Activated CD8-positive, alpha-beta memory T cell treated with anti-CD3 and anti-CD28 coated beads, Interleukin-2, amount 50 U/mL, for 48 hours (primary cell): ENCODE measurements at regions not wholly inside any gene's neighbourhood (a gene's known extent, or its start where the extent isn't known, plus 50 kb on each side); places are given as distances from the start of the nearest gene placed in this dataset.

ENCODE experiments used
- DNase-seq: peaks from one replicate; pipeline ENCODE4 v3.0.0-alpha.2; 2020

DNA sequence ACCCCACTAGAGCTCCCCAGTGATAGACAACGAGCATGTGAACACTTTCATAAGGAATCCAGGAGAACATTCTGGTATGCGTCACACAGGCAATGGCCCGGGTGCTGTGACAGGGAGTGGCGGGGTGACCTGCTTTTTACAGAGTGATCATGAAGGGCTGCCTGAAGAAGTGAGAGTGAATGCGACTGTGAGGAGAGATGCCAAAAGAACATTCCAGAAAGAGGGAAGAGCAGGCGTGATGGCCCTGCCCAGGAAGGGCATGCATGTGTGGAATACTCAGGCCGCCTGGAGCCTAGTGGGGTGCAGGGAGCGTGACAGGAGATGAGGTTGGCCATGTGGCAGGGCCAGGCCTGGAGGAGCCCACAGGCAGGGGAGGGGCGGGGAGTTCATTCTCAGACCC is 53.8 kb downstream of the FZD10 start:
- no peak for DNase-seq

DNA sequence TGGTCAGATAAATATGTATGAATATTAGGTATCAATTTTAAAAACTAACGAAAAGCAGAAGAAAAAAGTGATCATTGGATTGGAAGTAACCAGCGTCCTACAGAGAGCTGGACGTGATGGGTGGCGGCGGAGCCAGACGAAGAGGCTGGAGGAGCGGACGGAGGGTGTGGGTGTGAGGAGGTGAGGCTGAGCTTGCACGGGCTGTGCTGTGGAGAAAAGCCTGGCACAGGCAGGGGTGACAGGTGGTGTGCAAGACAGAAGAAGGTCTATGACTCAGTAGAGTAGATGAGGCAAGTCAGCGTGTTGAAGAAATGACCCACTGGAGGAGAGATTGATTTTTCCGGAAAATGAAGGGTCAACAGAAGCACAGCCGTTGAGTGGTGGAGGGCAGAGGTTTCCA is 56.4 kb downstream of the FZD10 start:
- DNase-seq, result no peak

DNA sequence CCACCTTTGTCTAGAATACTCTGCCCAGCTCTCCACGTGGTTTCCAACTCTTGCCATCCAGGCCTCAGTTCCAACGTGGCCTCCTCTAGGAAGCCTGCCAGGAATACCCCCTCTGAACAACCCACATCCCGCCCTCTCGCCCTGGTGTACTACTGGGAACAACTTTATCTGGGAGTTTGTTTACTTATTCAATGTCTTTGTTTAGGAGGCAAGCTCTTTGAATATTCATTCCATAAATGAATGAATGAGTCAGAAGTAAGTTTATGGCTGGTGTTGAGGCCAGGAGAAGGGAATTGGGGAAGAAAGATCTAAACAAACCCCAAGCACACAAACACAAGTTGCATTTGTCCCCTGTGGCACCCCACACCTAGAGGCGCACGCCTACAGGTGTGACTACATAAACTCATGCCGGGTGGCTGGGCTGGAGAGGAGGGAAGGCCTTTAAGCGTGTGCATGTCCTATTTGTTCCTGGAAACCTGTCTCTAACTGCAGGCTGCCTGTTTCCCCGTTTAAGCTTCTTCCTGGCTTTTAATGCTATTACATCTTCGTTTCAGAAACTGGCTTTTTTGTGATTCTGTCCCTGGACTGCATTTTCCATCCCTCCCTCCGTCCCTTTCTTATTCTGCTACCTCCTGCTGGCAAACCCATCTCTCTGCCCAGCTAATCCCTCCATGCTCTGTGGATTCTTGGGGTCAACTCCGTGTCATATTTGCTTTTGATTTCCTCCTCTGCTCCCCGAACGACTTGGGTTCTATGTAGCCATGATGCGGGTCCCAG is 57.9 kb downstream of the FZD10 start:
- DNase-seq, result no peak

DNA sequence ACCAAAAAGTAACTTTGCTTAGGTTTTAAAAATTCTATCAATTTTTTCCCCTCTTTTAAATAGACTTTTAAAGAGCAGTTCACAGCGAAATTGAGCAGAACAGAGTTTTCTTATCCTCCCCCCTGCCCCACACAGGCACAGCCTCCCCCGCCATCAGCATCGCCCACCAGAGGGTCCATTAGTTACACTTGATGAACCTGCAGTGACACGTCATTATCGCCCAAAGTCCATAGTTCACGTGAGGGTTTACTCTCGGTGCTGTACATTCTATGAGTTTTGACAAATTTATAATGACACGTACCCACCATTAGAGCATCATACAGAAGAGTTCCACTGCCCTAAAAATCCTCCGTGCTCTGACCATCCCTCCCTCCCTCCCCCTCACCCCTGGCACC is 58.4 kb downstream of the FZD10 start:
- no peak for DNase-seq

DNA sequence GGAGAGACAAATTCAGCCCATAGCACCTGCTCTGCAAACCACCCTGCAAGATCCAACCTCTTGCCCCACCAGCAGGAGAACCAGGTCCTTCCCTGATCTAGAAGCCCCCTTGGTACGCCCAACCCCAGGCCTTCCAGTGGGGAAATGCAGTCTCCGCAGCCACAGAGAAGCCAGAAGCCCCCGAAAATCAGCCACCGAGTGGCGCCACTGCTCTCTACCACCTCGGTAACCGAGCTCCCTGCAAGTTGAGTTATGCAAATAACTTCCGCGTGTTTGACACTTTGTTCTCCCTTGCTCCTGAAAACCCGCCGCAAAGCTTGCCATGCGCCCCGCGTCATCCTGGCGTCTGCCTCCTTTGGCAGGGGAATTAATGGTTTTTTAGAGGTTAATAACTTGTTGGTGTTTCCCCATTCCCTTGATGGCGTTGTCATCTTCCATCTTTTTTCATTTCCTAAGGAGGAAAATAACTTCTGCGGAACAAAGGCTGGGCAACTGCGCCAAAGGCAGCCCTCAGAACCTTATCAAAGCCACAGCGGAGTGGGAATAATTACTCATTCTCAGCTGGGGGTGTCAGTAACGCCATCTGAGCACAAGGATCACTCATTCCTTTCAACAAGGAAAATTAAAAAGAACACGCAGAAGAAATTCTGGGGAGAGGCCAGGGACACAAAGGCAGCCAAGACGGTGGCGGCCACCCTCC is 60.4 kb downstream of the FZD10 start:
- DNase-seq, result no peak

DNA sequence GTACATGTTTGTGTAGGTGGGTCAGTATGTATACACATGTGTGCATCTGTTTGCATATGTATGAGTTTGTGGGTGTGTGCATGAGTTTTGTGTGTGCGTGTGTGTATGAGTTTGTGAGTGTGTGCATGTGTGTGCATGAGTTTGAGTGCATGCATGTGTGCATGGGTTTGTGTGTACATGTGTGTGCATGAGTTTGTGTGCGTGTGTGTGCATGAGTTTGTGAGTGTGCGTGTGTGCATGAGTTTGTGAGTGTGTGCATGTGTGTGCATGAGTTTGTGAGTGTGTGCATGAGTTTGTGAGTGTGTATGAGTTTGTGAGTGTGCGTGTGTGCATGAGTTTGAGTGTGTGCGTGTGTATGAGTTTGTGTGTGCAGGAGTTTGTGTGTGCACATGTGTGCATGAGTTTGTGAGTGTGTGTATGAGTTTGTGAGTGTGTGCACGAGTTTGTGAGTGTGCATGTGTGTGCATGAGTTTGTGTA is 61.5 kb downstream of the FZD10 start:
- no peak for DNase-seq

DNA sequence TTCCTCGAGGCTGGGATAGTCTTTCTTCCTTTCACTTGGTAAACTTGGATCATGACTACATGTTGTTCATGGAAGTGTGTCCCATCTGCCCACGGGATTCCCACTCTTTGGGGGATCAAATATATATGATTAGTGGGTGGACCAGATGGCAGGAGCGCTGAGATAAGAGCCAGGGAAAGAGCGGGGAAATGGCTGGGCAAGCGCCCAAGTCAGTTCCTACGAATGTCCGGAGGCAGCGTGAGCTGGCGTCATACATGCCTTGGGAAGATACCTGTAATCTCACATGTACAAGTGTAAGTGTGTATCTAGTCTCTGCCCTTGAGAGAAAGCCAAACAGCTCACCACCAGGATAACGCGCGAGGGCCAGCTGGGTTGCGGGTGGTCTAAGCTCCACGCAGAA is 62.3 kb downstream of the FZD10 start:
- DNase-seq, result no peak

DNA sequence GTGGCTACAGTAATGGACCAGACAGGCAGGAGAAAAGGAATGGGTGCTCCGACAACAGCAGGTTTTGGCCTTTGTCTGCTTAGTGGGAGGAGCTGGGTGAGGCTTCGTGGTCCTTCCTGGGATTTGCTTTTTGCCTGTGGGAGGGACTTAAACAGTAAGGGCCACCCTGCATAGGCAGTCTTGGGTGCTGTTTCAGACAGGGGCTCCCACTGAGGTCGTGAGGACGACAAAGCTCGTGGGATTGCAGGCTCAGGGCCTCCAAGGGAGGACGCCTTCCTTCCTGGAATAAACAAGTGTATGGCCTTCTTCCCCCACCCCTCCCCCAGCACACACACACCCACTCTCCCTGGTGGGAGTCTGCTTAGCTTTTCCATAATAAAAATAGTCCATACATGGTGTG is 63.1 kb downstream of the FZD10 start:
- DNase-seq, result no peak

DNA sequence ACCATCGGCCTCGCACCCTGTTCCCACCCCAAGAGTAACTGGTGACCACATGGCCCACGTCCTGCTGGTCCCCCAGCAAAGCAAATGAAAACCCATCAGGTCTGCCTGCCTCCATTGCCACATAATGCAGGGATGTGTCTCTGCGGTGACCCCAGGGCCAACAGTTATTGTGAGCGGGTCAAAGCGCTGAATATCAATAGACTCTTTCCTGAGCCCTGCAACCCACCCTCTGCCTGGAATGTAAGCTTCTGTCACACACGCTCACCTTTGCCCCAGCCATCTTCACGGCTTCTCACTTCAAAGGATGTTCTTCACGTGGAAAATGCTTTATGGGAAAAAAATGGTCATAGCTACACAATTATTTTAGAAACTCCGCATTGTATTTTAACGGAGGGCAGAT is 63.9 kb downstream of the FZD10 start:
- DNase-seq, result no peak

DNA sequence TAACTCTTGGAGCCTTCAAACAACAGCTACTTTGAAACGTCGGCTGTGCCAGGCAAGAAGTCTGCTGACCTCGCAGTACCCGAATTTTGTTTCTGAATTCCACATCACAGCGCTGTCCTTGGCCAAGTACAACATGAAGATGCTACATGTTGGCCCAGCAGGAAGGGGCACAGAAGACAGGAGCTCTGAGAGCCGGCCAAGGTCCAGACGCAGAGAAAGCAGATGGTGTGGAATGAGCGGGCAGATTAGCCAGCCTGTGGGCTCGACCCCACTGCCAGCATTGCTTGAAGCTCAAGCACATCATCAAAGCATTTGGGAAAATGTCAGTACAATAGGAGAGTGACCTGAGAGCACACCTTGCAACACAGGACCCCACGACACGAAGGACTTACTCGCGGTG is 64.5 kb downstream of the FZD10 start:
- DNase-seq, result no peak

DNA sequence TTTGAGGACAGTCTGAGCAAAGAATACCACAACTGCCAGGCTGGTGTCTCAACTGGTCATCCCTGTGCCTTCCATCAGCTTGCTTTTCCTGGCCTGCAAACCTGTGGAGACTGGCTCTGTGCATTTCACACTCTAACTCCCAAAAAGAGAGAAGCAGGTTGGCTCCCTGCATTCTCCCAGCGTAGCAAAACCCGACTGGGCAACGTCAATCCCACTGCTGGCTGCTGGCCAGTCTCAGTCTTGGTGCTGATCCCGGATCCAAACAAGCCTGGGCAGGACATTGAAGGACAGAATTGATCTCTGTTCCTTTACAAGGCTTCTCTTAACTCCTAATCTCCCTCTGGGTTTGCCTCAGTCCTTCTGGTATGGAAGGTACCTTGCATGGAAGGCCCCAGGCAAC is 65.4 kb downstream of the FZD10 start:
- no peak for DNase-seq

DNA sequence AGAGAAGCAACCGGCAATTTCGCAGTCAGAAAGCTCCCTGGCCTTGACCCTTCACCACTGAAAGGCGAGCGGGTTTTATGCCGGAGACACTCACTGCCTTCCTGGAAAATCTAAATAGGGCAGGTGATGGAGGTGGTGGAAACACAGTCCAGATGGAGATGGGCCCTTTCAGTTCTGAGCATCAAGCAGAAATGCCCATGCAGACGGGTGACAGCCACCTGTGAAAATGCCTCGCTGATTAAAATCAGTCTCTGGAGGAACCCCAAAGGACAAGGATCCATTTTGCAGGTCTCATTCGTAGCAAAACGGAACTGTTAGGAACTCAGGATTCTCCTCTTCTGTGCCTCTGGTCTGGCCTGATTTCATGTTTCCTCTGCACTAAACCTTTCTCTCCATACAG is 74.2 kb downstream of the FZD10 start:
- no peak for DNase-seq

DNA sequence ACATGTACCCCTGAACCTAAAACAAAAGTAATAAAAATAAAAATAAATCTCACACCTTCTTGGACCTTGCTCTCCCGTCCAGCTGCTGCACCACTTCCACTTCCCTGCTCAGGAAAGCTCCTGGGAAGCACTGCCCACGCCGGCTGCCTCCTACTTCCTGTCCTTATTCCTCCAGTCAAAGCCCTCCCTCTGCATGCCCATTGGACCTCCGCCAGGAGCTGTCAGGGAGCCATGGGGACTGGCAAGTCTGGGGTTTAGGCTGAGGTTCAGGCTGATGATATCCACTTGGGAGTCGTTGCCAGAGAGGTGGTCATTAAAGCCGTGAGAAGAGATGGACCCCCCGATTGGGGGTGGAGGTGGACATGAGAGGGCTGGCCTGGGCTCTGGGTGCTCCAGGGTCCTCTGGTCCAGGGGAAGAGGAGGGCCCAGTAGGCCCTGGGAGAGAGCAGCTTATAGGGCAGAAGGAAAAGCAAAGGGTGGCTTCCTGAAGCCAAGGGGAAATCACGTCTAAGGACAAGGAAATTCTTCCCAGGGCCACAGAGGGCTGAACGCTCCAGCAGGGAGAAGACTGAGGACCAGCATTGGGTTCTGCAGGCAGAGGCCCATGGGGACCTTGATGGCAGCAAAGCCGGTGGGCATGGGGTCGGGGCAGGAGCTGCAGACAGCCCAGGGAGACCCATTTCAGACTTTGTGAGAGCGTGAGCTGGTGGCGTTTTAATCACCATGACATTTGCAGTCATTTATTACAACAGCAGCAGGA is 78.7 kb downstream of the FZD10 start:
- DNase-seq, result no peak

DNA sequence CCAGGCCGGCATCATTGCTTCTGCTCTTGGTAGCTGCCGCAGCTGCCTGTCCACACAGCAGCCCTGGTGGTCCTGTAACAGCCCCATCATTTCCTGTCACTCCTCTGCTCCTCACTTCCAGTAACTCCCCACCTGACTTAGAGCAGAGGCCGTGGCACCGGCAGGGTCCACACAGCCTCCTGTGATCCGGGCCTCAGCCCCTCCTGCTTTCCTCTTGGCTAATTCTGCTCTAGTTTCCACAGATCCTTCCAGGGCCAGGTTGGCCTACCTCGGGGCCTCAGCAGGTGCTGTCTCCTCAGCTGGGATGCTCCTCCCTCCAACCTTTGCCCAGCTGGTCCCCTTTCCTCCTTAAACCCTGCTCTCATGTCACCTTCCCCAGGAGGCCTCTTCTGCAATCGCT is 80.2 kb downstream of the FZD10 start:
- no peak for DNase-seq

DNA sequence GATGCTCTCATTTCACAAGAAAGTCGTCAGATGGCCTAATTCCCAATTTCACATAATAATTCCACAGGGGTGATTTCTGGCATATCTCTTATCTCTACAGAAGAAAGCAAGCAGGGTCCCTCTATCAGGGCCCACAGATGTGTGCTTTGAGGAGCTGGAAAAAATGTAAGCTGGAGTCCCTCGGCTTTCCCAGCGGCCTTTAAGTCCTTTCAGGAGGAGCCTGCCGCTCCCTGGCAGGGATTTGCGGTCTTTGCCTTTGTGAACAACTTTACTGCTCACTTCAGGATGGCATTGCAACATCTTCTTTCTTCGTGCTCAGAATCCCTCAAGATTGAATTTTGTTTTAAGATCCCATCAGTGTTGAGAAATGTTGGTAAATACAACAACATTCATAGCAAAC is 83.0 kb downstream of the FZD10 start:
- DNase-seq, result no peak

DNA sequence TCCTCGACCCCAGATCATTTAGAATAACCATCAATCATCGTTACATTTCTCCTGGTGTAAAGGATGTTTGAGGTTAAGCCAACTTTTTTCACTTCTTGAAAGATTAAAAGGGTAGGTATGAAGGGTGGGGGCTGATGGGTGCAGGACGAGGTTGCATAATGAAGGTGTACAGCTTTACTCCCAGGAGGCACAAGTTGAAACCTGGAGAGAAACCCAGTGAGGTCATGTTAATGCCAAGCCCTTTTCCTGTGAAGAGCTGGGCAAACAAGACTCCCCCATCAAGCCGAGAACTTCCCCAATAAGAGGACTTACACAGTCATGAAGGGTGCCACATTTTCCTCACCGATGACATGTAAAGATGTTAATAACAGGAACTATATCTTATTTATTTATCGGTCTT is 84.3 kb downstream of the FZD10 start:
- DNase-seq, result no peak

DNA sequence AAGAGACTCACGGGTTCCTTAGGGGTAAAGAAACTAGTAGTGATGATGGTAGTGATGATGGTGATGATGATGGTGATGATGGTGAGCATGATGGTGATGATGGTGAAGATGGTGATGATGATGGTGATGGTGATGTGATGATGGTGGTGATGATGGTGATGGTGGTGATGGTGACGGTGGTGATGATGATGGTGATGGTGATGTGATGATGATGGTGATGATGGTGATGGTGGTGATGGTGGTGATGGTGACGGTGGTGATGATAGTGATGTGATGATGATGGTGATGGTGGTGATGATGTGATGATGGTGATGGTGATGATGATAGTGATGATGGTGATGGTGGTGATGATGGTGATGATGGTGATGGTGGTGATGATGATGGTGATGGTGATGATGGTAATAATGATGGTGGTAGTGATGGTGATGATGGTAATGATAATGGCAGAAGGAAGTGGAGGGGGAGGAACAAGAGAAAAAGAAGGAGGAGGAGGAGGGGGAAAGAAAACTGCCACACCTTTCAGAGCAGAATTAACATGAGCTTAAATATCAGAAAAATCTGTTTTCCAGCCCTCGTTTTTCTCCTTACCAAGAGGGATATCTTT is 85.5 kb downstream of the FZD10 start:
- no peak for DNase-seq

DNA sequence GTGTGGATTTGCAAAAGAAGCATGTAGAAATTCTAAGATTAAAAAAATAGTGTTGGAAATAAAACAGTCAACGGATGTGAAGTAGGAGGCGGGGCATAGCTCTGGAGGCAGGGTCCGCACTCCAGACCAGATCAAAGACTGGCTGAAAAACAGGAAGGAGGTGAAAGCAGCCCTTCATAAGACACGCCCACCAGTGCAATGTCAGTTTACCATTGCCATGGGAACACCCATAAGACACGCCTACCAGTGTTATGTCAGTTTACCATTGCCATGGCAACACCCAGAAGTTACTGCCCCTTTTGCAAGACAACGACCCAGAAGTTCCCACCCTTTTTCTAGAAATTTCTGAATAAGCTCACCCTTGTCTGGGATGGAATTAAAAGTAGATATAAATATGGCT is 87.1 kb downstream of the FZD10 start:
- DNase-seq, result no peak

DNA sequence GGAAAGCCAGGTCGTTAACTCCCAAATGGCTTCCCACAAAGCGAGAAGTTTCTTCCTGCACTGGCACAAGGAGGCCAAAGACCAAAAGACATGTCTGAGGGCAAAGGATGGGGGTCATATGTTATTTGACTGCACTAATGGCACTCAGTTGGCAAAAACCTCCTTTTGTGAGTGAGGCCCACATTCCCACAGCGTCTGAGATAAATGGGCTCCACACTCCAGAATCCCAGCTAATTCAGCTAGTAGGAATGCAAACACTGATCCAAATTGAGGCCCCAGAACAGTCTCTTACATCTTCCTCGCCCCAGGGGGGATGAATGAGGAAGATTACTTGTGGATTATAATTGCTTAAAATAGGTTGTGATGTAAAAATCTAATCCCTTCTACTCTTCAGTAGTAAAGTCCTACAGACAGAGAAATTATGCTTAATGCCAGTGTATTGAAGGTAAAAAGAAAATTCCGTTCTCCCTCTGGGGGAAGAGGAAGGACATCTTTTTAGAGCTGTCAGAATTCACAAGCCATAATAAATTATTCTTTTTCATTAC is 86.4 kb upstream of the PIWIL1 start:
- DNase-seq, result no peak

DNA sequence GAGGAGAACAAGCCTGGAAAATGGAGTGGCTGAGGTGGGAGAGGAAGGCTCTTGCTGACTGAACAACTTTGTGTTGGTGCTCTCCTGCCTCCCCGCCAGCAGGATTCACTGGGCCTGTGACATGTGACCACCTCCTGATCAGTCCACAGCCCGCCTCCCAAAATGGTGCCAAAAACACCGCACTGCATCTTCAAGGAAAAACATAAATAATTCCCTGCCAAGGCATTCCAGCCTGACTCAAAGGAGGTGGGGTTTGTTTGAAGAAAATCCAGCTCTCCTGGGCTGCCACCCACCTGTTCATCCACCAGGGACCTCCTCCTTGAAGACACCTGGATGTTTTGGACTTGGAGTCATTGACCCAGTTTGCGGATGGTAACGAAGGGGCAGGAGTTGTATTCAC is 83.8 kb upstream of the PIWIL1 start:
- no peak for DNase-seq

DNA sequence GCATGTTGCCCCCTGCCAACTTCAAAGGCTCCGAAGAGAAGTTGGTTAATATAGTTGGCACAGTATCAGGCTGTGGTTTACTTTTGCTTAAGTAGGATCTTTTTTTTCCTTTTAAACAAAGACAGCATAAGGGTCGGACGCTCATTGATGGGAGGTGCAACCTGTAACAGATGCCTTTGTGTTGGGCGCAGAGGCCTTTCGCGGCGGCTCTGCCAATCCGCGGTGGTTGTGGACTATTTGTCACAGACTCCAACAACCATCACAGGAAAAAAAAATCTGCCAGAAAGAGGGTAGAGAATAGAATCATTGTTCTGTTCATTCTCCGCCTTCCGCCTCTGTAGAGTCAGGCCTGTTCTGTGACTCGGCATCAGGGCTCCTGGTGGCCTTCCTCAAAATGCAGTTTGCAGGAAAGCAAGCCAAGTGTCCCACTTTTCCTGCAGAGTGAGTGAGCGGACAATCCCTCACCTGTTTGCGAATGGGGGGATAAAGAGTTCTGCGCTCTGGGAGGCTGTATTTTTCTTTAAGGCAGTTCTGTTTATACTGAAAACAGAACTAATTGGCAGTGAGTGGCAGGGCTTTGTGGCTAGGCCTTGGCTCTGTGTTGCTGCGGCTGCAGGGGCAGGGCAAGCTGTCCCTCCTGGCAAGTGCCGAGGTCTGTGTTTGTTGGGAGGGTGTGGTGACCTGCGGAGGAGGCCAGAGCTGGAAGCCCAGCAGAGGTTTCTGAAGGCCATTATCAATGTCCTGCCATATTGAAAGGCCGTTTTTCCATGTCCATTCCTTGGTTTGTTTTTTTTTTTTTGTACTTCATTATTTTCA is 83.0 kb upstream of the PIWIL1 start:
- DNase-seq, result no peak

DNA sequence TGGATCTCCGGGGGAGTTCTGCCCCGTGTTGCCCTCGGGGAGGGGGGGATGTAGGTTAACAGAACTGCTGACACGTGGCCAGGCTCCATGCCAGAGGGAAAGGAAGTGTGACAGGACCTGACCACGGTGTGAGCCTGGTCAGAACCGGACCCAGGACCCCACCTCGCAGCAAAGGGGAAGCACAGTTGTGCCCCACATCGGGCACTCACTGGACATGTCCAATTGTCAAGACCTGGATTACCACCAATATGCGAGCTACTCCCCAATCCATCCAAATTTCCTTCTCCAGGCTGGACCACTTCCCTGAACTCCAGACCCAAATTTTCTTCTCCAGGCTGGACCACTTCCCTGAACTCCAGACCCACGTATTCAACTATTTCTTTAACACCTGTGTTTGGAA is 78.8 kb upstream of the PIWIL1 start:
- DNase-seq, result no peak
